SK-N-SH (cell line): ENCODE measurements at regions not wholly inside any gene's neighbourhood (a gene's known extent, or its start where the extent isn't known, plus 50 kb on each side); places are given as distances from the start of the nearest gene placed in this dataset.

ENCODE experiments used
- CTCF ChIA-PET: fragments of 300-600, 350-600 bp; formaldehyde crosslinking; extraction: SDS; loops from one replicate; lab custom pipeline; 2021; lab: Yijun Ruan, JAX
- POLR2A ChIA-PET: fragments of 350-600 bp; sonication (Branson Sonifier 250); formaldehyde crosslinking; extraction: SDS; loops from one replicate; lab custom pipeline; 2020; ENCODE audit warnings: antibody characterized with exemption, inconsistent platforms; lab: Yijun Ruan, JAX
- DNase-seq: peaks from one replicate; pipeline ENCODE4 v3.0.0; 2012
- H2AFZ ChIP-seq: fragments of 200-600 bp; sonication (generic); 2 replicates; pipeline ENCODE4 v1.8.1; 2016; ENCODE audit warnings: antibody characterized with exemption, mild to moderate bottlenecking, low read depth
- H3F3A ChIP-seq: fragments of 200-600 bp; sonication (generic); replicated peaks from 2 replicates; pipeline ENCODE3; 2016; ENCODE audit warnings: antibody characterized with exemption, mild to moderate bottlenecking; ENCODE audit not compliant: insufficient read depth
- H3K27ac ChIP-seq, 2 experiments: fragments of 200-500 bp in 1 of 2; fragments of 200-600 bp in 1 of 2; sonication (Bioruptor generic) in 1 of 2; sonication (generic), shearing (Covaris generic) in 1 of 2; 2 replicates each; pipeline versions ENCODE4 v1.5.1 to v1.6.1; 2014 to 2016; ENCODE audit warnings: low read depth in 2 of 2, inconsistent platforms in 1 of 2, low read length in 1 of 2, mild to moderate bottlenecking in 1 of 2, mixed read lengths in 1 of 2
- H3K27me3 ChIP-seq: fragments of 200-600 bp; sonication (generic), shearing (Covaris generic); 2 replicates; pipeline ENCODE4 v1.6.1; 2016; ENCODE audit warnings: mixed run types; ENCODE audit not compliant: insufficient read depth
- H3K36me3 ChIP-seq, 2 experiments: fragments of 200-500 bp in 1 of 2; fragments of 200-600 bp in 1 of 2; sonication (Bioruptor generic) in 1 of 2; sonication (generic) in 1 of 2; replicated peaks in 1 of 2; 2 replicates each; pipeline versions ENCODE3 to v1.5.1; 2014 to 2016; ENCODE audit warnings: low read length in 1 of 2, mild to moderate bottlenecking in 1 of 2; ENCODE audit not compliant: insufficient read depth in 2 of 2, control insufficient read depth in 1 of 2
- H3K4me1 ChIP-seq, 2 experiments: fragments of 200-500 bp in 1 of 2; fragments of 200-600 bp in 1 of 2; sonication (Bioruptor generic) in 1 of 2; sonication (generic), shearing (Covaris generic) in 1 of 2; 2 replicates each; pipeline versions ENCODE4 v1.5.1 to v1.6.1; 2014 to 2016; ENCODE audit warnings: low read depth in 1 of 2, low read length in 1 of 2, mixed run types in 1 of 2; ENCODE audit not compliant: insufficient read depth in 2 of 2, control insufficient read depth in 1 of 2
- H3K4me2 ChIP-seq: fragments of 200-600 bp; sonication (generic), shearing (Covaris generic); 2 replicates; pipeline ENCODE4 v1.6.1; 2017; ENCODE audit warnings: mixed run types
- H3K4me3 ChIP-seq, 2 experiments: fragments of 200-500 bp in 1 of 2; fragments of 200-600 bp in 1 of 2; sonication (Bioruptor generic) in 1 of 2; sonication (generic), shearing (Covaris generic) in 1 of 2; 2 replicates each; pipeline versions ENCODE4 v1.5.1 to v1.8.1; 2014 to 2016; ENCODE audit warnings: low read depth in 2 of 2, inconsistent platforms in 1 of 2, low read length in 1 of 2, mild to moderate bottlenecking in 1 of 2, mixed read lengths in 1 of 2, moderate library complexity in 1 of 2
- H3K79me2 ChIP-seq: fragments of 200-600 bp; sonication (generic); 2 replicates; pipeline ENCODE4 v1.8.1; 2017; ENCODE audit warnings: mild to moderate bottlenecking; ENCODE audit not compliant: insufficient read depth
- H3K9ac ChIP-seq: fragments of 200-600 bp; sonication (generic); 2 replicates; pipeline ENCODE4 v1.6.1; 2017; ENCODE audit warnings: mixed run types
- H3K9me2 ChIP-seq: fragments of 200-600 bp; sonication (generic); 2 replicates; pipeline ENCODE4 v1.6.1; 2017; ENCODE audit warnings: mixed run types
- H3K9me3 ChIP-seq: fragments of 200-600 bp; sonication (generic); 2 replicates; pipeline ENCODE4 v1.6.1; 2017; ENCODE audit warnings: mixed run types, mild to moderate bottlenecking, moderate library complexity
- H4K20me1 ChIP-seq: fragments of 200-600 bp; sonication (generic); 2 replicates; pipeline ENCODE4 v1.6.1; 2017; ENCODE audit warnings: mild to moderate bottlenecking, mixed run types; ENCODE audit not compliant: insufficient read depth
- CHD2 ChIP-seq: fragments of 150-350 bp; IDR thresholded peaks from 2 replicates; pipeline ENCODE4 v1.6.1; 2018; ENCODE audit warnings: low read length; ENCODE audit not compliant: partially characterized antibody
- CTCF ChIP-seq: fragments of 200-600 bp; sonication (generic); IDR thresholded peaks from 2 replicates; pipeline ENCODE4 v1.6.1; 2017; ENCODE audit warnings: antibody characterized with exemption, mild to moderate bottlenecking, moderate library complexity
- EP300 ChIP-seq, 2 experiments: IDR thresholded peaks; 2 replicates each; pipeline versions ENCODE4 v1.4.0 to v1.6.1; 2012; ENCODE audit warnings: borderline replicate concordance in 1 of 2, low read depth in 1 of 2, low read length in 1 of 2
- GABPA ChIP-seq: IDR thresholded peaks from 2 replicates; pipeline ENCODE4 v1.4.0; 2012; ENCODE audit warnings: low read depth, mild to moderate bottlenecking
- MAX ChIP-seq: IDR thresholded peaks from 2 replicates; pipeline ENCODE4 v1.4.0; 2012; ENCODE audit warnings: low read depth
- NFIC ChIP-seq: IDR thresholded peaks from 2 replicates; pipeline ENCODE4 v1.4.0; 2012; ENCODE audit warnings: borderline replicate concordance
- PBX3 ChIP-seq: IDR thresholded peaks from 2 replicates; pipeline ENCODE4; 2012
- RAD21 ChIP-seq: IDR thresholded peaks from 2 replicates; pipeline ENCODE4 v1.6.1; 2012; ENCODE audit warnings: mild to moderate bottlenecking, low read length
- SIN3A ChIP-seq: IDR thresholded peaks from 2 replicates; pipeline ENCODE4 v1.6.1; 2012; ENCODE audit warnings: low read depth, mild to moderate bottlenecking, low read length, moderate library complexity, borderline replicate concordance
- TAF1 ChIP-seq: IDR thresholded peaks from 2 replicates; pipeline ENCODE4 v1.6.1; 2012; ENCODE audit warnings: low read depth, mild to moderate bottlenecking, low read length, moderate library complexity, borderline replicate concordance
- TCF12 ChIP-seq: IDR thresholded peaks from 2 replicates; pipeline ENCODE4 v1.4.0; 2012
- USF1 ChIP-seq: IDR thresholded peaks from 2 replicates; pipeline ENCODE4 v1.4.0; 2012; ENCODE audit warnings: low read depth, borderline replicate concordance
- WGBS: methylation state at CpG from one replicate; pipeline ENCODE4 v1.1.6; 2017; ENCODE audit warnings: low lambda C conversion rate; 5-methylcytosine and 5-hydroxymethylcytosine counted together

- Histone ChIP-seq H3K9me2 (no peaks in the 10 kb centered on the region), H3K27ac (no peak overlapping the region), H3K9me3 (no peaks in the 10 kb centered on the region), H4K20me1 (no peaks in the 10 kb centered on the region), H3K4me3 (no peak overlapping the region), H3K9ac (no peak overlapping the region), H3K27me3 (no peaks in the 10 kb centered on the region), H3K4me1 (peaks cover 0 to 2% of the 10 kb centered on the region in 2 experiments; a peak in 1 of 4 replicates), H3K79me2 (no peaks in the 10 kb centered on the region), H3K36me3 (no peaks in the 10 kb centered on the region), H3F3A (no peaks in the 10 kb centered on the region), H2AFZ (no peak overlapping the region), H3K4me2 (no peak overlapping the region)
- ChIA-PET CTCF (no interaction called here), POLR2A (no interaction called here)
- 61% methylated on average over 5 of the region's 5 CpGs for WGBS
- TF ChIP-seq TAF1 = no peak
- no peak for TF ChIP-seq CHD2
- TF ChIP-seq CTCF = no peak
- TF ChIP-seq TCF12 = no peak
- TF ChIP-seq EP300 (IDR thresholded peaks at IDR 0.05; ENCODE audit: borderline replicate concordance in 1 of 2, low read depth in 1 of 2, low read length in 1 of 2) = no peak
- no peak for TF ChIP-seq MAX
- no peak for TF ChIP-seq USF1
- TF ChIP-seq SIN3A = no peak
- TF ChIP-seq RAD21 = no peak
- TF ChIP-seq PBX3 = no peak
- no peak for TF ChIP-seq NFIC
- DNase-seq = no peak
Observed at GRCh38 chr11:131190446-131190845, 180.0 kb upstream of the NTM start.

- CTCF ChIA-PET = no interaction called here
- peaks cover 0 to 12% of the 10 kb centered on the region in 2 experiments; a peak in 2 of 4 replicates for H3K4me1 ChIP-seq
- no peak for TF ChIP-seq GABPA
- TF ChIP-seq, all 33 proteins: peak for 0
- H3K9me3 ChIP-seq = no peaks in the 10 kb centered on the region
- no peak overlapping the region for H3K4me2 ChIP-seq
- POLR2A ChIA-PET = no interaction called here
- no peaks in the 10 kb centered on the region for H3K9me2 ChIP-seq
- H3K79me2 ChIP-seq = no peaks in the 10 kb centered on the region
- no peak overlapping the region for H3K9ac ChIP-seq
- no peaks in the 10 kb centered on the region for H3K36me3 ChIP-seq
- H3K27ac ChIP-seq = no peak overlapping the region
- no peaks in the 10 kb centered on the region for H4K20me1 ChIP-seq
- no peak overlapping the region for H3K4me3 ChIP-seq
- WGBS = 31% methylated on average over 4 of the region's 4 CpGs
- H3K27me3 ChIP-seq = no peaks in the 10 kb centered on the region
- H3F3A ChIP-seq = no peaks in the 10 kb centered on the region
- H2AFZ ChIP-seq = no peak overlapping the region
- no peak for DNase-seq
Observed at GRCh38 chr11:131191606-131192005, 178.8 kb upstream of the NTM start.
